Fibroblast of skin of left quadriceps (primary cell): ENCODE measurements at regions not wholly inside any gene's neighbourhood (a gene's known extent, or its start where the extent isn't known, plus 50 kb on each side); places are given as distances from the start of the nearest gene placed in this dataset.
"Not testable (repeated sequence)": the region's sequence is repeated elsewhere in the genome, so short reads cannot be mapped to it uniquely, and the experiment has no call there.

Experiments
- DNase-seq, 2 experiments: peaks; one replicate each; pipeline ENCODE4 v3.0.0-alpha.2; 2013; ENCODE audit warnings: low read depth in 2 of 2

GRCh38 chr1:238772322-238772721 lies 614.0 kb upstream of the CHRM3 start:
- DNase-seq = no peak

- no peak for DNase-seq
Observed at GRCh38 chr1:238767321-238767720, 619.0 kb upstream of the CHRM3 start.

GRCh38 chr1:238764779-238765178 lies 621.6 kb upstream of the CHRM3 start:
- no peak for DNase-seq

DNA sequence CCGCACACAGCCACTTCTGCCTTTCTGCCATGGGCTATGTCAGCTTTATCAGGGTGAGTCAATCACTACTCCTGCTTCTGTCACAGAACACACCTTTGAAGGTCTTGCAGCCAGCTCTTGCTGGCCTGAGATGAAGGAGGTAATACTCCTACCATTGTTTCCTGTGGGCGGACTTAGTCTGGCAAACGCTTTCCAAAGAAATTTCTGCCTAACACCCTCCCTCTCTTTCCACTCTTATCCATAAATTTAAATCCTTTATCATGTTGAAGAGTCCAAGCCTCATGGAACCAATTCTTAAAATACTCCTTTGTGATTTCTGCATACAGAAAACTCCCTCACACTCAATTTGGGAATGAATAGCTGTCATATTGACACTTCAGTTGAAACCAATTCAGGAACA lies 633.1 kb upstream of the CHRM3 start:
- no peak for DNase-seq

- DNase-seq = peak; percentile 45 to 53
Observed at GRCh38 chr1:238752327-238752726, 634.0 kb upstream of the CHRM3 start.

- no peak for DNase-seq
Observed at GRCh38 chr1:238745069-238745468, 641.3 kb upstream of the CHRM3 start.

DNA sequence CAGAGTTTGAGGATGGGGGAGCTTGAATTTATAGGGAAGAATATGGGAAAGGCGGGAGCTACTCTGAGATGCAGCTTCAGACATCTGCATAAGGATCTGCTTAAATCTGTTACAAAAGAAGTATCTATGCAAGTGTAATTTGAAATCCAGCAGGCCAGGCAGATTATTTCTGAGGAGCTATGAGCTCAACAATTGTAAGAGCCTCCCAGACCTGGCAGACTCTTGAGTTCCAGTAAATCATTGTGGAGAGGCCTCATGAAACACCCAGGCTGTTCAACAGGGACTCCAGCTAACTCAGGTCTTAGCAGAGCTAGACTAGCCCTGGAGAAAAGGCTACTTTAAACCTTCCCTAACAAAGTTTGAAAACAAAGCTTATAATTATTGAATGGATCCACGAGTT lies 647.5 kb upstream of the CHRM3 start:
- peak; percentile 13 to 43 for DNase-seq

GRCh38 chr1:238727670-238728069 lies 658.7 kb upstream of the CHRM3 start:
- DNase-seq = no peak

DNA sequence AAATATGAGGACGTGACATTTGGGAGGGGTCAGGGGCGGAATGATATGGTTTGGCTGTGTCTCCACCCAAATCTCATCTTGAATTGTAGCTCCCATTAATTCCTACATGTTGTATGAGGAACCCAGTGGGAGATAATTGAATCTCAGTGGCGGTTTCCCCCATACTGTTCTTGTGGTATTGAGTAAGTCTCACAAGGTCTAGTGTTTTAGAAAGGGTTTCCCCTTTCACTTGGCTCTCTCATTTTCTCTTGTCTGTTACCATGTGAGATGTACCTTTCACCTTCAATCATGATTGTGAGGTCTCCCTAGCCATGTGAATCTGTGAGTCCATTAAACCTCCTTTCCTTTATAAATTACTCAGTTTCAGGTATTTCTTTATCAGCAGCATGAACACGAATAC lies 663.6 kb upstream of the CHRM3 start:
- DNase-seq = no peak

- DNase-seq = no peak
Observed at GRCh38 chr1:238710697-238711096, 675.7 kb upstream of the CHRM3 start.

- DNase-seq = no peak
Observed at GRCh38 chr1:238701024-238701423, 685.3 kb upstream of the CHRM3 start.

DNA sequence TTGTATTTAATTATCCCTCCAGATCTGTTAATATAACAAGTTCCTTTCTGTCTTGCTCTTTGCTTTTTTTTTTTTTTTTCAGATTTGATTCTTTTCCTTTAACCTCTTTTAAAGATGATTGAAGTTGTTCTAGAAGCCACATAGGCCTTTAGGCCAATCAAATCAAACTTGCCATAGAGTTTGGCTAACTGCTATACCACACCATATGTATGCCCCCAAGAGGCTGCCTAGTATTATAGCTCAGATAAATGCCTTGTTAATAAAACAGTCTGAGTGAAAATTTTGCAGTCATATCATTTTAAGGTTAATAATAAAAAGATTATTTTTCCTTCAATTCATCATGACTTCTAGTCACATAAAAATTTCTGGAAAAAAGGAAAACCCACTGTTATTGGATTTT lies 696.0 kb upstream of the CHRM3 start:
- peak; percentile 11 to 16 for DNase-seq

DNA sequence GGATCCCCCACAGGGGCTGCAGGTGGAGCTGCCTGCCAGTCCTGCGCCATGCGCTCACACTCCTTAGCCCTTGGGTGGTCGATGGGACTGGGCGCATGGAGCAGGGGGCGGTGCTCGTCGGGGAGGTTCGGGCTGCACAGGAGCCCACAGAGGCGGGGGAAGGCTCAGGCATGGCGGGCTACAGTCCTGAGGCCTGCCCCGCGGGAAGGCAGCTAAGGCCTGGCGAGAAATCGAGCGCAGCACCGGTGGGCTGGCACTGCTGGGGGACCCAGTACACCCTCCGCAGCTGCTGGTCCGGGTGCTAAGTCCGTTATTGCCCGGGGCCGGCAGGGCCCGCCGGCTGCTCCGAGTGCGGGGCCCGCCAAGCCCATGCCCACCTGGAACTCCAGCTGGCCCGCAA lies 701.8 kb upstream of the CHRM3 start:
- DNase-seq = not testable (repeated sequence)

- DNase-seq = peak; percentile 17 to 20
Observed at GRCh38 chr1:238681451-238681850, 704.9 kb upstream of the CHRM3 start.

DNA sequence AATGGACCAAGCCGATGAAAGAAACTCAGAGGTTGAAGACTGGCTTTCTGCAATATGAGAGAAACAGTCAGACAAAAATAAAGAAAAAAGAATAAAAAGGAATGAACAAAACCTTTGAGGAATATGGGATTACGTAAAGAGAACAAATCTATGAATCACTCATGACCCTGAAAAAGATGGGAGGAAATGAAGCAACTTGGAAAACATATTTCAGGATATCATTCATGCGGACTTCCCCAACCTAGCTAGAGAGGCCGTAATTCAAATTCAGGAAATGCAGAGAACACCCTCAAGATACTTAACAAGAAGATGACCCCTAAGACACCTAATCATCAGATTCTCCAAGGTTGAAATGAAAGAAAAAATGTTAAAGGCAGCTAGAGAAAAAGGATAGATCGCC lies 705.3 kb upstream of the CHRM3 start:
- peak; percentile 38 to 43 for DNase-seq

- no peak for DNase-seq
Observed at GRCh38 chr1:238677567-238677966, 708.8 kb upstream of the CHRM3 start.

- no peak for DNase-seq
Observed at GRCh38 chr1:238675221-238675620, 711.1 kb upstream of the CHRM3 start.

DNA sequence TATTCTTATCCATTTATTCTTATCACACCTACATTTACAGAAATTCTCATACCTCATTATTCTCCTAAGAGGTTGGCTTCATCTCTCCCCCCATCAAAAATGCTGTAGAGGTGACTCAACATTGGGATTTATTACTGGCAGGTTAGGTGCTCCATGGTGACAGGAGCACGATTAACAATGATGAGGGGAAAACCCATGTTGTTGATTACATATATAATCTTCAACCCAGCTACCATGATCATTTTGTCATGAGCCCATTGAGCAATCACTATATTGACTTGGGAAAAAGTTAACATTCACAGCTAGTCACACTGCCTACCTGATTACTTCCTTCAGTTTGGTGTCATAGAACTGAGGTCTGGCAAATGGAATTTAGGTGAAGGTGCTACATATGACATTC lies 712.1 kb upstream of the CHRM3 start:
- no peak for DNase-seq

DNA sequence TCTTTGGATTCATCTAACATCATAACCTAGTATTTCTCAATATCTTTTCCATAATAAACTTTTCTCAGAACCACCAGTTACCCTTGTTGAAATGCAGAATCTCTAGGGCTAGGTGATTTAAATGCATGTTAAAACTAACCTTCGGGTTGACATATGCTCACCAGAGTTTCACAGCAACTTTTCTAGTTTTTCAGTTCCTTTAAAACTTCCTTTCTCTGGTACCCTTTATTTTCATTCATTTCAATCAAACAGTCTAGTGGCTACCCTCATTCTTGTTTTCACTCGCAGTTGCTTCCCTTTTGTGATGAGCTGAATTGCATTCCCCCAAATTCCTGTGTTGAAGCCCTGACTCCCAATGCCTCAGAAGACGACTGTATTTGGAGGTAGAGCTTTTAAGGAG lies 712.8 kb upstream of the CHRM3 start:
- DNase-seq = no peak

- no peak for DNase-seq
Observed at GRCh38 chr1:238672806-238673205, 713.6 kb upstream of the CHRM3 start.

DNA sequence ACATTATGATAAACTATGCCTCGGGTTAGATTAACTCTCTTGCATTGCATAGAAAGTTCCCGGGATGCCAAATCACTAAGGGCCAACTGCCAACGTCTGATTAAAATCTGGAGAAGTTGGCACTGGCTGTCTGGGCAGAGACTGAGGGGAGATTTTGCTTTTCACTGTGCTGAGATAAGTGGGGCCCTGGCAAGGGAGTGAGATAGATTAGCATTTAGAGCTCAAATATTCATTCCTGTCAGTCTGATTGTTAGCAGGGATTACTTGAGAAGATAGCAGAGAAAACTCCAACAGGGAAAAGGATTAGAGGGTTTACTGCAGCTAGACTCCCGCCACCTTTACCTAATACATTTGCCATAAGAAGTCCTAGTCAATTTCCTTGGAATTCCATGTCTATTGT lies 714.1 kb upstream of the CHRM3 start:
- DNase-seq = no peak

DNA sequence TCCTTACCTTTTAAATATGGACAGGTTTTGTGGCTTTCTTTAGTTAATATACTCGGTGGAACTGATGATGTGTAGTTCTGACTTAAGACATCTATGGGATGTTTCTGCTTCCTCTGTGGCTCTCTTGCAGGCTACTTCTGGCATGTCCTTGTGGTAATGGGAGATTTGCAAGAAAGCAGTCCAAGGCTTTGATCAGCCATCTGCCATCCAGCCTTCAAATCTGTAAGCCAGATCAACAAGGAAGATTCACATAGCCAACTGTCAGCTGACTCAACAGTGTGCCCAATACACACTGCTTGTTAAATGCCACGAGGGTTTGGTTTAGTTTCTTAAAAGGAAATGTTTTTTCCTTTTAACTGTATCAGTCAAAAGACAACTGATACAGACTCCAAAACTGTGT lies 722.2 kb upstream of the CHRM3 start:
- DNase-seq = no peak

GRCh38 chr1:238660849-238661248 lies 725.5 kb upstream of the CHRM3 start:
- DNase-seq = no peak

GRCh38 chr1:238658763-238659162 lies 727.6 kb upstream of the CHRM3 start:
- no peak for DNase-seq
